Activated CD4-positive, alpha-beta T cell treated with anti-CD3 and anti-CD28 coated beads, Interleukin-2, amount 50 U/mL, for 48 hours (primary cell): ENCODE measurements at regions not wholly inside any gene's neighbourhood (a gene's known extent, or its start where the extent isn't known, plus 50 kb on each side); places are given as distances from the start of the nearest gene placed in this dataset.

Source experiments
- DNase-seq, 2 experiments: peaks; one replicate each; pipeline ENCODE4 v3.0.0-alpha.2; 2020

DNA sequence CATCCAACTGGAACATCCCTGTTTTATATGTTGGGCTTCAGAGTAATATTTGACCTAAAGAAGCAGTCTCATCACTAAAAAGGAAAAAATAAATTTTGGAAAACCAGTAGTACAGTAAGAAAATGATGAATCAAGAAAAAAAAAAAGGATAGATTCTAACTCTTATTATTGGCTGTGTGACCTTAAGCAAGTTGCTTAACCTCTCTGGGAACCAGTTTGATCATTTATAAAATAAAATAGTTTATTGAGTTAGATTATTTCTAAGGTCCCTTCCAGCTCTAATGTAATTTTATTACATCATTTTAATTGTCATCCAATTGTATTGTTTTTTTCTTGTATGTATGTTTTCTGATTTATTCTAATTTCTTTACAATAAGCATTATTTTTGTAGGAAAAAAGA, 127.0 kb downstream of the PRELID2 start:
- no peak for DNase-seq

DNA sequence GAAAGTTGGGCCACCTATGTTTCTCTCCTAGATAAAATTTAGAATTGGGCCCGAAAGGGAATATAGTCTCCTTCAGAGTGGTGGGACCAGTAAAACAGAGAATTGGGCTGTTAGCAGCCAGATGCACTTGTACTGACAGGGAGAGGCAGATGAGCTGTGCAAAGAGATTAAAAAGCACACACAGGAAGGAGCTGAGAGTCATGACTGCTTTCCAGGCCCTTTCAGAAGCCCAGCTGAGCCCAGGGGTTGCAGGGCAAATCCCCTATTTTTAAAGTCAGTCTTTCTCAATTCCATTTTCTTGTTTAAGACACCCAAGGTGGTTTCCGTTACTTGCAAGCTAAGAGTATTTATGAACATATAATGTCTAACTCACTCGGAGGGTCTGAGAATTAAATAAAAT, 130.4 kb downstream of the PRELID2 start:
- DNase-seq: no peak

DNA sequence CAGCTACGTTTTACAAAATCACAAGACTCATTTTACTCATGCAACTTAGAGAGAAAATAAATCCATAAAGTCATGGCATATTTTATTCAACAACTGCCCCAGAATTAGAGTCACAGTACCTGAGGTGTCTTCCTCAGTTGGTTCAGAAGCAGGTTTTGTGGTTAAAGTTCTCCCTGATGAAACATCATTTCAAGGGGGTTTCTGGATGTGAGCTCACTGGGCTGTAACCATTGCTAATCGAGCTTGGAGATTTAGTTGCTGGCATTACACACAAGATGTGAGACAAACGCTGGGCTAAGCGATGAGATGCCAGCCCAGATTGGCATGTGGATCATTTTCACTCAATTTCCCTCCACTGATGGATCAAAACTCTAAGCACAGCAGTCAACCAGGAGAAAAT, 131.3 kb downstream of the PRELID2 start:
- DNase-seq: no peak

DNA sequence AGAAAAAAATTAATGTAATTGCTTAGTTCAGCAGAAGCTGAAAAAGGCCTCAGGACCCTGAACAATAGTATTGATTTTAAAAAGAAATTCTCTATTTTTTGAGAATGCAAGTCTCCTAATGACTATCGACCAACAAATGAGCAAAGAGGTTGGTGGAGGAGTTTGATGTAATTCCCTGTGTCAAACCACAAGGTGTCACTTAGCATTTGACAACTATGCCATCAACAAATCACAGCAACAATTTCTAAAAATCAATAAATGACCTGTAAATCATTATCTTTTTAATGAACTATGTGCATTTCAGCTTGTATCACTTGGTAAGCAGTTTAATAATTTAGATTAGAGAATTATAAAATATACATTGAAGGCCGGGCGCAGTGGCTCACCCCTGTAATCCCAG, 133.7 kb downstream of the PRELID2 start:
- DNase-seq: no peak

DNA sequence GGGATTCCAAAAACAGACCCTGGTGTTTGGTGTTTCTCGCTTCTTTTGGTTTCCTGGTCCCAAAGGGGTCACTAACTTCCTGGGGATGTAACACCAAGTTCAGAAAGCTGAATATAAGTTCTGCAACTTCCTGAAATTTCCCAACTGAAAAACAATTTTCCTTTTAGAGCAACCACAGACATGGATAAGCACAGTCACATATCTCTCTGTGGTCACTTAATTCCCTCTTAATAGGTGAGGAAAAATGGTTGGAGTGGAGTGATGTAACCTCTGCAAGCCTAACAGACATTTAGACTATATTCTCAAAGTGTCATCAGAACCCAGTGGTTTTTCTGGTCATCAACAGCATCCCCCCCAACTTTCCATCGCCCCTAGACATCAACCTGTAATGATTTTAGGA, 135.3 kb downstream of the PRELID2 start:
- no peak for DNase-seq

DNA sequence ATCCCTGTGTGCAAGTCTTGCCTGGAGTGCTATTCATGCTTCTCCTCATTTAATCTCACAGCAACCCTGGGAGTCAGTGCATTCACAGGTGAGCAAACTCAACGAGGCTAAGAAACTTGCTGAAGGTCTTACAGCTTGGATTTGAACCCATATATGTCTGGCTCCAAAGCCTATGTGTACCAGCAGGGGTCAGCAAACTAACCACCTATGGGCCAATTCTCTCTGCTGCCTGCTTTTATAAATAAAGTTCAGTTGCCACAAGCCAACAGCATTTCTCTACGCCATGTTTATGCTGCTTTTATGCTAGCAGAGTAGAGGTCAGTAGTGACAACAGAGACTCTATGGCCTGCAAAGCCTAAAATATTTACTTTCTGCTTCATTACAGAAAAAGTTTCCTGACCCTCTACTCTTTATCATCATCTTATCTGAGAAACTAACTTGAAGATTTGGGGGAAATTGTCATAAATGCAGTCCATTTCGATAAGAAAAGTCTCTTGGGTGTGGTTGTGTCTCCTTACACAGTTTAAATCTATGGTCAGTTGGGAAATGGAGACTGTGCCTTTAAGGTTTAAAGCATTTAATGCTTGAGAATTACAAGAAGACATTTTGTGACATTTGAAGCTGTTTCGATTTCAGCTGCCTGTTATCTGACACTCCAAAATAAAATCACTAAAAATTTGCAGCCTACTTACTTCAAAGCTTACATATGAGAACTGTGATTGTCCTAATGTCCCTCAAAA, 137.7 kb downstream of the PRELID2 start:
- peak; percentile 2 to 18 for DNase-seq

DNA sequence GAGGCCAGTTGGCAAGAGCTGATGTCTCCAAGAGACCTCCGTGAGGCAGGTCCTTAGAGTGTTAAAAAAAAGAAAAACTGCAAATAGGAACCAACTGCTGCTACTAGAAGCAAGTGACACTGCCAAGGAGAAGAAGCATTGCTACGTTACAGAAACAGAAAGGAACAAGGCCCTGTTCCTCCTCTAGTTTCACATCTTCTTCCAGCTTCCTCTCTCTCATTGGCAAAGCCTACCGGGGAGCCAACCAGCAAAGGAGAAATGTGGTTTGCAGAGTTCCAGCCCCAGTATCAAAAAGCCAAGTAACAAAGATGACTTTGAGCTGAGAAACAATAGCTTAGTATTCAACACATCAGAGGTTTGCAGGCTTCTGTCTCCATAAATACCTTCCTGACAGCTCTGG, 145.9 kb downstream of the PRELID2 start:
- DNase-seq: no peak

DNA sequence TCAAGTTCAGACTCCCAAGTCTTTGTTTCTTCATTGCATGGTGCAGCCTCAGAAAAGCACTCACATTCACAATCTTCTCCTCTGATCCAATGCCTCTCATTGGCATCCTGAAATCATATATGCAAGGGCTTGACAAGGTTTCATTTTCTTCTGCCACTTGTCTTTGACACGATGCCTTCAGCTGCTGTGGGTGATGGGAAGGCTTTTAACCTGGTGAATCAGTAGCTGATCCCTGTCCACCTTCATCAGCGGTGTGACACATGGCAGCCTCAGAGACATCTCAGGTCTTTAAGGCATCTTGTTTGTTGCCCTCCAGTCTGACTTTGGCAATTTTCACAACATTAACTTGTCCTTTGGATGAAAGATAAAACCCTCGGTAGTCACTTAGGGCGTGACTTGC, 147.2 kb downstream of the PRELID2 start:
- DNase-seq: no peak

DNA sequence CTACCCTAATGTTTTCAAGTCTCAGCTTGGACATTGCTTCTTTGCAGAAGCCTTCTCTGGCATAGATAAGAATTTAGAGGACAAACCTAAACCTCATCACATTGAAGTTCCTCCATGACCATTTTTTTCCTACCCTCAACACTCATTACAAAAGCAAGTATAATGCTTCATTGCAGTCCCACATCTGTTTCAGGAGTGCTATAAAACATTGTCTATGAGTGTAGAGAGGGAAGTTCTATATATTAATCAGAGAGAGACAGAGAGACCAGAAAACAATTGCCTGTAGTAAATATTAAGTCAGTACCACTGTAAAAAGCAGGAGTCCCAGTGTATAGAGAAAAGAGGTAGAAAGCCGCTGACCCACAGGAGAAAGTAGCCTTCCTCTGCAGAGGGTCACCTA, 149.7 kb downstream of the PRELID2 start:
- no peak for DNase-seq

DNA sequence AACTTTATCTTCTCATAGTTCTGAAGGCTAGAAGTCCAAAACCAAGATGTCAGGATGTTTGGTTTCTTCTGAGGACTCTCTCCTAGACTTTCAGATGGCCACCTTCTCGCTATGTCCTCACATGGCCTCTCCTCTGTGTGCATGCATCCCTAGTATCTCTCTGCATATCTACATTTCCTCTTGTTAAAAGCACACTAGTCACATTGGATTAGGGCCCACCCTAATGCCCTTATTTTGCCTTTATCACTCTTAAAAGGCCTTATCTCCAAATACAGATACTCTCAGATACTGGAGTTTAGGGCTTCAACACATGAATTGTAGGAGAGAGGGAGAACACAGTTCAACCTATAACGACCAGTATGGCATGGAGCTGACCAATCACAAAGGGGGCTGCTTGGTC, 151.7 kb downstream of the PRELID2 start:
- no peak for DNase-seq

DNA sequence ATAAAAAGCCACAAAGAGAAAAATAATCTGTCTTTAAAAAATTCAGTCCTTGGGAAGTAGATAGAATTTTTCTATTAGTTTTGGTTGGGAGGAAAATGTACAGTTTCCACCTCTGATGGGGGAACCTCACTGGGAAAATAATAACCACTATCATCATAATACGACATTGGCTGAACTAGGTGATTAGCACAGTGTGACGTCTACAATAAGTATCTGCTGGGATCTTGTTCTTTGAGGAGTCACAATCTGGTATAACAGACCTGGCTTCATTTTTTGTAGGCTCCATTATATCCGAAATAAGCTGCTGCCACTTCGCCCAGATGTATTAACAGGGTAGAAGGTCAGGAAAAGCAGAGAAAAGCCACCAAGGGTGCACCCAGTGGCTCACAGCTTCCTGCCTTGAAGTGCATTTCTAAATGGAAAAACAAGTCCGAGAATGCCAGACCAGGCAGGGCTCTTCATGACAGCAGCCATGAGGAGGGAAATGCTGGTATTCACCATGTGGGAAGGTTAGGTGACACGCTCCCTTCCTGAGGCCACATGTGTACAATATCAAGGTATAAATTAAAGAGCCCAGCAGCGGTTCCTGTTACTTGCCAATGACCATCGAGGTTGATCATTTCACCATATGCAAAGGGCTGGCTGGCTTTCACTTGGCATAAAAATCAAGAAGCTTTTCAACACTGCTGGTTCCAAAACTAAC, 152.8 kb downstream of the PRELID2 start:
- DNase-seq: no peak

DNA sequence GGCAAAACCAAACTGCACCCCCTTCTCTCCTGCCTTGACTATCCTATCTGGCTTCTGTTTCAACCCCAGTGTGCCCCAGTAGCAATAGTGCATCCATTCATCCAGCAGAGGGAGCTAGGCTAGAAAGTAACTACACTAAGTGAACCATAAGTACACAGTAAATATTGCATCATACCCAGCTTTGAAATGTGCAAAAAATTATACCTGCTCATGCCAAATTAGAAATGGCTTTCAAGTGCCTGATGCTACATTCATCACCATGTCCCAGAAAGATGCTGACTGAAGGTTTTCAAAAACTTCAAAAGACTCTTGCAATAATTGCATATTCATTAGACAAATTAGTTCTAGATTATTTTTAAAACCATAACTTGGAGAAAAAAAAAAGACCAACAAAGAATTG, 153.5 kb downstream of the PRELID2 start:
- peak; percentile 2 to 32 for DNase-seq

DNA sequence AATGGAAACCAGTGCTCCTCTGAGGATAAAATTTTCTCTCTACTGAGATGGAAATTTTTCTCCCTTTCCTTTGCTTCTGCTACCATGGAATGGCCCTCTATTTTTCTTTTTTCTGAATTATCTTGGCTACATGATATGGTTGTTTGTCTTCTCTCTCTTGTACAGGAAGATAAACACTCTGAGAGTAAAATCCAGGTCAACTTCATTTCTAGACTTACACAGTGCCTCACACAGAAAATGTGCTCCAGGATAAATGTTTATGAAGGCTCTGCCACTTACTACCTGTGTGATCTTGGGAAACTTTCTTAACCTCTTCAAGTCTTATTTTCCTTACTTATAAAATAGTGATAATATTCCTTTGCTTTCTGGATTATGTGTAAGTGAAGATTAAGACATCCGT, 153.9 kb downstream of the PRELID2 start:
- DNase-seq: no peak

DNA sequence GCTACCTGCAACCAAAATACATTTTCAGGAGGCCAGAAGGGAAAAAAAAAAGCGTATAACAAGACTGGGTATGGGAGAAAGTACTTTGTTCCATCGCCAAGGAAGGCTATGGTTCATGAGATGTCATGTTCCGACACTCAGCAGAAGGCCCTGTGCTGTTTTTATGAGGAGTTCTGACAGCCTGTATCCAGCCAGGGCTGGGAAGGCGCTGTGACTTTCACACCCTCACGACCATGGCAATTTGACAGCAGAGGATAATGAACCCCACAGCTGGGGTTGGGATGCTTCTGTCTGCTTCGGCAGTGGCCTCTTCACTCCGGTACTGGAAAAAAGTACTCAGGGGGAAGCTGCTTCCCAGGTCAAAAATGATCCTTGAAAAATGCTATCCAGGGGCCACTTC, 154.4 kb downstream of the PRELID2 start:
- DNase-seq: no peak

DNA sequence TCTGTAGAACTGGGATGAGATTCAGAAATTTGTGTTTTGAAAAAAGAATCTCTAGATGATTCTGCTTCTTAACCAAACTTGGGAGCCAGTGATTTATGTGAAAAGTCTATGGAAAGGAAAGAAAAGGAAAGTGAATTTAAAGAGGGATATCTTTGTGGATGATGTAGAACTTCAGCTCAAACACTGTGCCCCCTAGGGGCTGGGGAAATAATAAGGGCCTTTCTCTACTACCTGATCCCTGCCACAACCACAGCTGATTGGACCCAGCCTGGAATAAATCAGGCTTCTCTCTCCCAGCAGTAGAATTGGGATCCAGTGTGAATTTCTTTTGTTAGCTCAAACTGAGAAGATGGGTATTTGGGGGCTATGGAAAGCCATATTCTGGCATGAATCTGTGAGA, 155.0 kb downstream of the PRELID2 start:
- DNase-seq: no peak

DNA sequence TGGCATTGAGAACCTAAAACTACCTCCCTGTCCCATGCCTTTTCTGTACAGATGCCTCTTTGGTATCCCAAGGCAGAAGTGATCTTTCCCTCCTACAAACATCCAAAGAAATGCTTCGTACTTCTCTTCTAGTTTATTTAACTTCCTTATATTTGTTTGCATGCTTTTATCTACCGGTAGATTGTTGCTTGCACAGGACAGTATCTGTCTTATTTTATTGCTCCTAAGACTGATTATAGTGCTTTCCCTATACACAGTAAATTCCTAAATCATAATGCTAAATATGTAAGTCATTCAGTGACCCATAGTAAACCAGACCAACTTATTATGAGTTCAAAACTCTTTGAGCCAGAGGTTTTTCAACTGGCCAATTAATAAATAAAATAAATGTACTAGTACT, 156.9 kb downstream of the PRELID2 start:
- DNase-seq: no peak

DNA sequence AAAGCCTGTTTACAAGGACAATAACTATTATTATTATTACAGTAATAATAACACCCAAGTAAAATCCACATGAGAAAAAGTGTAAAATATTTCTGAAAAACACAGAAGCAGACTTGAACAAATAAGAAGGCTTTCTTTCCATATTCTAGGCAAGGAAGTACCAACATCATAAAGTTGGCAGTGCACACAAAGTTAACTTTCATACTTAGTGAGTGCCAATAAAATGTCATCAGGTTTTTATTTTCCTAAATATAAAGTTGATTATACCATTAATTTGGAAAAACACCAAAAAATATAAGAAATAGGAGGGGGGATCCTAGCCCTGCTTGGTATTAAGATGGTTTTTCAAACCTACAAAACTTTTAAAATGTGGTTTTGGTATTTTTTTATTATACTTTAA, 161.4 kb downstream of the PRELID2 start:
- DNase-seq: no peak

DNA sequence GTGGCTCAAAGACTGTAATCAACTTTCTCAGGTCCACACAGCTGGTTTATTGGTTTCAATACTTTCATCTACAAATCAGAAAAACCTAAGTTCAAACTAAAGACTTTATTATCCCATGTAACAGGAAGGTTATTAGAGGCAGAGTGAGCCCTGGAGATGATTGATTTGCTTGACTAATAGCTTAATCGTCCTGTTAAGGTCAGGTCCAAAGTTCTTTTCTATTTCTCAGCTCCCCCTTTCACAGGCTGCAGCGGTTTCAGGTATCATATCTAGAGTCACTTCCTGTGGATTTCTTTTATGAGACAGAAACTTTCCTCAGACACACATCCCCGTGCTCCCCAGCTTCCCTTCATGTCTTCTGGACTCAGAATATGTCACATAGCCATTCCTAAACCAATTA, 166.4 kb downstream of the PRELID2 start:
- DNase-seq: no peak

DNA sequence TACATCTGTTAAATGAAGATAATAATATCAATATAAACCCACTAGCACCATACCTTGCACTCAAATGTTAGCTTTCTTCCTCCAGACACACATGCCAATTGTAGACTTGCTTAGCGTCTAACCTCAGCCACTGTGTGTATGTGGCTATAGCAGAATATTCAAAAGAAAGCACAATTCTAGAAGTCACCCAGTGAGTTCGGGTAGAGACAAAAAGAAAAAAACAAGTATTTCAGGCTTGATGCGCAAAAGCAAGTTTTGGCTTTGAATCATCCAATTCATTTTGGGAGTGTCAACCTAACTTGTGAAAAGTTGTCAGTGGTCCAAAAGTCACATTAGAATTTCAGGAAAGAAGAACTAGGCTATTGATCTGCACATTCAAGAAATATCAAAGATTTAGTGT, 167.4 kb downstream of the PRELID2 start:
- no peak for DNase-seq

DNA sequence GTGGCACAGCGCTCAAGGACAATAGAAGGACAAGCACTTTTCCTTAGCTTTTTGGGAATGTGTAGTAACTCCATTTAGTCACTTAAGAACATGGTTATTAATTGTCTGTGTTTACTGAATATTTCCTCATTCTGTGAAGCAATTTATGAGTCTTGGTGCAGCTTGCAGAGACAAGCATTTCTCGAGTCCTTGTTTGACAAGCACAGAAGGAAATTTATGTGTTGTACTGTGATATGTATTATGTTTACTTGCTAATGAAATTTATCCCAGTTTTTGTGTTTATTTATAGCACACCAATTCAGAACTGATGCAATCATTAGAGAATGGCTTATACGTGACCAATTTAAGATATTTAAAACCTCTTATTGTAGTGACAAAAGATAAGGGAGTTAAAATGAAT, 168.6 kb downstream of the PRELID2 start:
- DNase-seq: no peak

DNA sequence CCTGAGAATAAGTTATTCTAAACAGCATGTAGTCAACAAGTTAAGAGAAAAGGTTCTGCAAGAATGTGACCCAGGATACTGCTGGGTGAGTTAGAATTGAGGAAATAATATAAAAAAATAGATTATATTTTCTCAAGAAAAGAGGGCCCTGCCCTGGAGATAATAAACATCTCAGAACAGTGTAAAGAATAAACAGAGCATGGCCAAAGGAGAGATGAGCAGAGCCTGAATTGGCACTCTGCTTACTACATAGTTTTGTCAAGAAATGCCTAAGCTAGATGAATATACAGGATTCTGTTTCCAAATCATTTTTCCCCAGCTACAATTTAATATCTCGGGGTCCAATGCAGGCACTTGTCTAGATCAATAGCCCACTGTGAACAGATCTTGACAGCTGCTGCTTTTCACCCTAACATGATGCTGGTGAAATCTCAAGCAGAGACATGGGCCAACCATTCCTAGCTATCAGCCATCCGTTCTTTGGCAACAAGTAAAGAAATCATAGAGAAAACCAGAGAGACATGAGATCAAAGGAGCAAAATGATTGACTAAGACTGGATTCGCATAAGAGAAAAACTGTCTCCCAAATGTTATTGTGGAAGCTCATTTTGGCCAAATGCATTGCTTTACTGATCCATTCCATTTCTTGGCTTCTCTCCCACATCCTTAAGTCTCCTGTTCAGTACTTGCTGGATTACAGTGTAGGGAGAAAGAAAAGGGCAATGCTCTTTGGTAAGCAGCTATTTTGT, 173.2 kb downstream of the PRELID2 start:
- no peak for DNase-seq

DNA sequence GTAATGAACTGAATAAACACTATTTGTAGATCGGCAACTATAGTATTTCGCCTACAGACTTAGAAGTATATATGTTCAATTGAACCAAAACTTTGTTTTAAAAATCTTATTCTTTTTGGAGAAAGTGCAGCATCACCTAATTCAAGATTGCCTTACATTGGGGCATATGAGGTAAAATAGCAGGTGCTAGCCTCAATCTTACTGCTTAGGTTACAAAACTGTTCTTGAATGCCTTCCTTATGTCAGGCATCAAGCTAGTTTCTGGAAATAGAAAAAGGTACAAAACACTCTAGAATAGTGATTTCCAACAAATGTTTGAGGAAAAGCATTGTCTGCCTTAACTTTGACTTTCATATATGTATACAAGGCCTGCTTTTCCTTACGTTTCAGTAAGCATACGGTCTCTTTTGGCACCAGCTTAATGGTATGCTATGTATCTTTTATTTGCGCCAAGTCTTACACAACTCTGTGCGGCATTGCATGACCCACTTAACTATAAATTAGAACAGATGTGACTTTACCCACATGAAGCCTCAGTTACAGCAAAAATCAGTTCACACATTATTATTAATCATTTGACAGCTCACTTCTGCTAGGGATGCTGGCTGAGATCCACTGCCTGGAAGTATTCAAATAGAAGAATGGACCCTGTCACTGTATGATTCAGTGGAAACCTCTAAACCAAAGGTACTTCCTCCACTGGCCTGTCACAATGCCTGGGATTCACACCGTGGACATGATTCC, 174.1 kb downstream of the PRELID2 start:
- no peak for DNase-seq

DNA sequence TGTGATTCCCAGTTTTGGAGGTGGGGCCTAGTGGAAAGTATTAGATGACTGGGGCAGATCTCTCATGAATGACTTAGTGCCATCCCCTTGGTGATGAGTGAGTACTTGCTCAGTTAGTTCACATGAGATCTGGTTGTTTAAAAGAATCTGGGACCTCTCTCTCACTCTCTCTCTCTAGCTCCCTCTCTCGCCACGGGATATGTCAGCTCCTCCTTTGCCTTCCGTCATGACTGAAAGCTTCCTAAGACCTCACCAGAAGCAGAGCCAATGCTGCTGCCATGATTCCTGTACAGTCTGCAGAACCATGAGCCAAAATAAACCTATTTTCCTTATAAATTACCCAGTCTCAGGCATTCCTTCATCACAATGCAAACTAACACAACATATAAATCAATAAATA, 176.7 kb downstream of the PRELID2 start:
- no peak for DNase-seq
